ENCODE measurements at regions not wholly inside any gene's neighbourhood (a gene's known extent, or its start where the extent isn't known, plus 50 kb on each side); places are given as distances from the start of the nearest gene placed in this dataset.

DNA sequence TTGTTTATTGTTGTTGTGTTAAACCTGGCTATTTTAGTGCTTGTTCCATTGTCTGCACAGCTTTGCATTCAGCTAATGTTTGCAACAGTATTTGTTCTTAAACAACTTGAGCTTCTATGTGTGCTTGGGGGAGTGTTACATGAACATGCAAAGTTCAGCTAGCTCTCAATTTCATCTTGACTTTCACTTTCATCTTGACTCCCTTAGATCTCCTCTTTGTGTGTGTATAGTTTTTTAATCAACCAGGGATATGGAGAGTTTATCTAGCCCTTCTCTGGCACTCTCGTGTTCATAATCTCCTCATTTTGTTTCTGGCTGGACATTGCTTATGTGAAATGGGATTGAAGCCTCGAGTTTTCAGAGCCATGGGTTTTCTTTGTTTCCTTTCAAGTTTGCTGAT, 212.4 kb upstream of the ZBTB20 start:
- ATAC-seq: peak; percentile 91

More for the DNA sequence above, 212.4 kb upstream of the ZBTB20 start:
- H4K20me1 ChIP-seq (ENCODE audit: control insufficient read depth, insufficient read depth): no peaks in the 10 kb centered on the region
- intact Hi-C loops (cut with micrococcal nuclease; ENCODE audit: unreplicated experiment) (no loop called here), in situ Hi-C loops (cut with MboI) (no loop called here)
- peak overlapping the region; percentile 70 for H2AFZ ChIP-seq (ENCODE audit: control insufficient read depth, low read depth, low read length)
- no peaks in the 10 kb centered on the region for H3K27me3 ChIP-seq (replicated peaks in 1 of 2; ENCODE audit: control insufficient read depth in 2 of 2, insufficient read depth in 2 of 2, low read length in 1 of 2)
- ChIA-PET RAD21 (ENCODE audit: unreplicated experiment) (no interaction called here), CTCF (no interaction called here), POLR2A (no interaction called here), SMC1A (ENCODE audit: uncharacterized antibody, unreplicated experiment) (interaction anchor here (0.8 to 2.1 kb wide), 3 partner anchors 13 to 16 kb away, joined by 3 to 5 read pairs (median 3); no protein-coding TSS in a partner anchor)
- peak overlapping the region; percentile 15; the same call in 1 of the 2 replicates for H3K9ac ChIP-seq (ENCODE audit: control insufficient read depth, insufficient read depth, low read length)
- no peaks in the 10 kb centered on the region for H3K9me3 ChIP-seq (replicated peaks; ENCODE audit: control insufficient read depth, insufficient read depth, low read length)
- DNase-seq (ENCODE audit: low read depth, low spot score) (peak; percentile 49), FAIRE-seq (peak; percentile 47)
- 0 out of 2 replicates have a peak, but pooled peaks have one; percentile 8 for TF ChIP-seq IRF4 (IDR thresholded peaks at IDR 0.05; ENCODE audit: low read depth, low read length)
- peak; percentile 36; the same call in 1 of the 3 replicates for TF ChIP-seq POU2F2 (IDR thresholded peaks at IDR 0.05; ENCODE audit: borderline replicate concordance, low read depth, low read length)
- peak; percentile 64 for TF ChIP-seq JUNB (IDR thresholded peaks at IDR 0.05)
- no peak for TF ChIP-seq IKZF2 (IDR thresholded peaks at IDR 0.05)
- peak; percentile 26; the same call in 1 of the 2 replicates for TF ChIP-seq JUND (IDR thresholded peaks at IDR 0.05; ENCODE audit: low read depth, low read length)
- no peak for TF ChIP-seq REST (IDR thresholded peaks at IDR 0.05; ENCODE audit: low read depth, low read length)
- TF ChIP-seq RCOR1 (conservative IDR thresholded peaks at IDR 0.05; ENCODE audit: low read depth, low read length): no peak
- no peak for TF ChIP-seq SRF (IDR thresholded peaks at IDR 0.05; ENCODE audit: low read depth in 2 of 2, low read length in 2 of 2)
- peak overlapping the region; percentile 11; the same call in 1 of the 2 replicates for H3K4me3 ChIP-seq
- BruUV-seq (replicated peaks): no TSS peak
- H3K79me2 ChIP-seq (ENCODE audit: control insufficient read depth, insufficient read depth, low read length): no peaks in the 10 kb centered on the region
- H3K36me3 ChIP-seq (ENCODE audit: control insufficient read depth in 2 of 2, insufficient read depth in 2 of 2, low read length in 1 of 2): no peaks in the 10 kb centered on the region
- H3K4me2 ChIP-seq (ENCODE audit: control insufficient read depth, insufficient read depth): peak overlapping the region; percentile 67
- peak overlapping the region; percentile 47 for H3K27ac ChIP-seq (ENCODE audit: control insufficient read depth, insufficient read depth)
- H3K4me1 ChIP-seq (ENCODE audit: control insufficient read depth, insufficient read depth, low read length): 0 out of 2 replicates have a peak, but pooled peaks cover 3% of the 10 kb centered on the region
- WGBS (ENCODE audit: insufficient coverage, insufficient replicate concordance, low lambda C conversion rate, missing lambda C conversion rate): 20% methylated on average over 2 of the region's 2 CpGs
